ENCODE measurements at regions not wholly inside any gene's neighbourhood (a gene's known extent, or its start where the extent isn't known, plus 50 kb on each side); places are given as distances from the start of the nearest gene placed in this dataset.

GRCh38 chr5:130652176-130652575 lies 512.9 kb downstream of the HINT1 start:
- H3K36me3 Mint-ChIP-seq = no peaks in the 10 kb centered on the region
- no peaks in the 10 kb centered on the region for H3K9me3 Mint-ChIP-seq
- TF ChIP-seq CTCF (IDR thresholded peaks at IDR 0.05; ENCODE audit: unreplicated experiment) = no peak
- H3K4me1 Mint-ChIP-seq = no peaks in the 10 kb centered on the region
- no peak for DNase-seq (ENCODE audit: low spot score in 2 of 2, unreplicated experiment in 2 of 2)
- no peak overlapping the region for H3K4me3 Mint-ChIP-seq
- H3K27me3 Mint-ChIP-seq (ENCODE audit: low read depth) = no peaks in the 10 kb centered on the region
- no peak overlapping the region for H3K27ac Mint-ChIP-seq

- Mint-ChIP-seq H3K4me1 (no peaks in the 10 kb centered on the region), H3K27me3 (ENCODE audit: low read depth) (no peaks in the 10 kb centered on the region), H3K9me3 (no peaks in the 10 kb centered on the region), H3K36me3 (no peaks in the 10 kb centered on the region), H3K27ac (no peak overlapping the region), H3K4me3 (no peak overlapping the region)
- DNase-seq (ENCODE audit: low spot score in 2 of 2, unreplicated experiment in 2 of 2) = no peak
- no peak for TF ChIP-seq CTCF (IDR thresholded peaks at IDR 0.05; ENCODE audit: unreplicated experiment)
These were observed 513.6 kb downstream of the HINT1 start for GRCh38 chr5:130651440-130651839.

- Mint-ChIP-seq H3K27ac (no peak overlapping the region), H3K4me3 (no peak overlapping the region), H3K27me3 (ENCODE audit: low read depth) (no peaks in the 10 kb centered on the region), H3K36me3 (no peaks in the 10 kb centered on the region), H3K9me3 (peaks cover 27% of the 10 kb centered on the region), H3K4me1 (no peaks in the 10 kb centered on the region)
- no peak for TF ChIP-seq CTCF (IDR thresholded peaks at IDR 0.05; ENCODE audit: unreplicated experiment)
- DNase-seq (ENCODE audit: low spot score in 2 of 2, unreplicated experiment in 2 of 2) = no peak
These were observed 521.7 kb downstream of the HINT1 start for GRCh38 chr5:130643321-130643720.

GRCh38 chr5:130642461-130642860 lies 522.6 kb downstream of the HINT1 start:
- H3K4me1 Mint-ChIP-seq = no peaks in the 10 kb centered on the region
- TF ChIP-seq CTCF (IDR thresholded peaks at IDR 0.05; ENCODE audit: unreplicated experiment) = no peak

GRCh38 chr5:130627145-130627544 lies 537.9 kb downstream of the HINT1 start:
- H3K4me1 Mint-ChIP-seq = no peaks in the 10 kb centered on the region
- H3K27ac Mint-ChIP-seq = no peak overlapping the region
- H3K27me3 Mint-ChIP-seq (ENCODE audit: low read depth) = no peaks in the 10 kb centered on the region
- no peak overlapping the region for H3K4me3 Mint-ChIP-seq
- H3K9me3 Mint-ChIP-seq = peaks cover 27% of the 10 kb centered on the region
- no peaks in the 10 kb centered on the region for H3K36me3 Mint-ChIP-seq
- TF ChIP-seq CTCF (IDR thresholded peaks at IDR 0.05; ENCODE audit: unreplicated experiment) = no peak
- no peak for DNase-seq (ENCODE audit: low spot score in 2 of 2, unreplicated experiment in 2 of 2)

More at GRCh38 chr5:130642461-130642860, 522.6 kb downstream of the HINT1 start:
- DNase-seq (ENCODE audit: low spot score in 2 of 2, unreplicated experiment in 2 of 2) = no peak
- H3K4me3 Mint-ChIP-seq = no peak overlapping the region
- H3K36me3 Mint-ChIP-seq = no peaks in the 10 kb centered on the region
- H3K9me3 Mint-ChIP-seq = peaks cover 27% of the 10 kb centered on the region
- no peaks in the 10 kb centered on the region for H3K27me3 Mint-ChIP-seq (ENCODE audit: low read depth)
- H3K27ac Mint-ChIP-seq = no peak overlapping the region

- Mint-ChIP-seq H3K27me3 (ENCODE audit: low read depth) (no peaks in the 10 kb centered on the region), H3K4me1 (no peaks in the 10 kb centered on the region), H3K27ac (no peak overlapping the region), H3K36me3 (no peaks in the 10 kb centered on the region), H3K9me3 (peaks cover 12% of the 10 kb centered on the region), H3K4me3 (no peak overlapping the region)
- TF ChIP-seq CTCF (IDR thresholded peaks at IDR 0.05; ENCODE audit: unreplicated experiment) = no peak
- DNase-seq (ENCODE audit: low spot score in 2 of 2, unreplicated experiment in 2 of 2) = no peak
These were observed 540.3 kb downstream of the HINT1 start for GRCh38 chr5:130624805-130625204.
